NT2/D1 (cell line): ENCODE measurements at regions not wholly inside any gene's neighbourhood (a gene's known extent, or its start where the extent isn't known, plus 50 kb on each side); places are given as distances from the start of the nearest gene placed in this dataset.

ENCODE experiments used
- DNase-seq: peaks from one replicate; pipeline ENCODE4 v3.0.0-alpha.2; 2011; ENCODE audit warnings: low read depth, low spot score
- H3K27me3 ChIP-seq: 2 replicates; pipeline ENCODE4 v1.6.0; 2011; ENCODE audit warnings: mild to moderate bottlenecking; ENCODE audit not compliant: insufficient read length, insufficient read depth
- H3K36me3 ChIP-seq: 2 replicates; pipeline ENCODE4 v1.6.1; 2011; ENCODE audit warnings: mild to moderate bottlenecking, low read length, mixed read lengths; ENCODE audit not compliant: insufficient read depth, insufficient read length
- H3K4me1 ChIP-seq: 2 replicates; pipeline ENCODE4 v1.5.1; 2011; ENCODE audit not compliant: insufficient read depth, insufficient read length
- H3K4me3 ChIP-seq: 2 replicates; pipeline ENCODE4 v1.5.1; 2011; ENCODE audit warnings: low read depth; ENCODE audit not compliant: insufficient read length
- H3K9ac ChIP-seq: 2 replicates; pipeline ENCODE4 v1.6.0; 2011; ENCODE audit warnings: low read depth; ENCODE audit not compliant: insufficient read length
- H3K9me3 ChIP-seq: 2 replicates; pipeline ENCODE4 v1.5.1; 2011; ENCODE audit warnings: mild to moderate bottlenecking, low read length; ENCODE audit not compliant: insufficient read depth
- SUZ12 ChIP-seq: IDR thresholded peaks from 2 replicates; pipeline ENCODE4 v1.6.1; 2011; ENCODE audit not compliant: insufficient read length, insufficient read depth; ENCODE audit errors: extremely low read depth
- YY1 ChIP-seq: IDR thresholded peaks from 2 replicates; pipeline ENCODE4 v1.6.1; 2011; ENCODE audit not compliant: insufficient read length, insufficient read depth
- ZNF274 ChIP-seq: IDR thresholded peaks from 2 replicates; pipeline ENCODE4 v1.6.1; 2011; ENCODE audit warnings: mild to moderate bottlenecking, low read depth, low read length

- Histone ChIP-seq H3K9ac (no peak overlapping the region), H3K27me3 (no peaks in the 10 kb centered on the region), H3K4me3 (no peak overlapping the region), H3K9me3 (peaks cover 6% of the 10 kb centered on the region; the same call in 1 of the 2 replicates), H3K36me3 (no peaks in the 10 kb centered on the region), H3K4me1 (no peaks in the 10 kb centered on the region)
- DNase-seq = no peak
- TF ChIP-seq SUZ12 (no peak), ZNF274 (no peak), YY1 (no peak)
These were observed 431.2 kb downstream of the TNS3 start for GRCh38 chr7:47150497-47151260.

- DNase-seq = no peak
- Histone ChIP-seq H3K36me3 (no peaks in the 10 kb centered on the region), H3K27me3 (no peaks in the 10 kb centered on the region), H3K9me3 (peaks cover 6% of the 10 kb centered on the region; the same call in 1 of the 2 replicates), H3K4me1 (no peaks in the 10 kb centered on the region), H3K4me3 (no peak overlapping the region), H3K9ac (no peak overlapping the region)
- TF ChIP-seq SUZ12 (no peak), ZNF274 (no peak), YY1 (no peak)
These were observed 431.9 kb downstream of the TNS3 start for GRCh38 chr7:47149971-47150370.

GRCh38 chr7:47149208-47149839 is 432.6 kb downstream of the TNS3 start:
- TF ChIP-seq YY1 (no peak), ZNF274 (no peak), SUZ12 (no peak)
- Histone ChIP-seq H3K9me3 (peaks cover 6% of the 10 kb centered on the region; the same call in 1 of the 2 replicates), H3K27me3 (no peaks in the 10 kb centered on the region), H3K4me3 (no peak overlapping the region), H3K36me3 (no peaks in the 10 kb centered on the region), H3K4me1 (no peaks in the 10 kb centered on the region), H3K9ac (no peak overlapping the region)
- DNase-seq = no peak

DNA sequence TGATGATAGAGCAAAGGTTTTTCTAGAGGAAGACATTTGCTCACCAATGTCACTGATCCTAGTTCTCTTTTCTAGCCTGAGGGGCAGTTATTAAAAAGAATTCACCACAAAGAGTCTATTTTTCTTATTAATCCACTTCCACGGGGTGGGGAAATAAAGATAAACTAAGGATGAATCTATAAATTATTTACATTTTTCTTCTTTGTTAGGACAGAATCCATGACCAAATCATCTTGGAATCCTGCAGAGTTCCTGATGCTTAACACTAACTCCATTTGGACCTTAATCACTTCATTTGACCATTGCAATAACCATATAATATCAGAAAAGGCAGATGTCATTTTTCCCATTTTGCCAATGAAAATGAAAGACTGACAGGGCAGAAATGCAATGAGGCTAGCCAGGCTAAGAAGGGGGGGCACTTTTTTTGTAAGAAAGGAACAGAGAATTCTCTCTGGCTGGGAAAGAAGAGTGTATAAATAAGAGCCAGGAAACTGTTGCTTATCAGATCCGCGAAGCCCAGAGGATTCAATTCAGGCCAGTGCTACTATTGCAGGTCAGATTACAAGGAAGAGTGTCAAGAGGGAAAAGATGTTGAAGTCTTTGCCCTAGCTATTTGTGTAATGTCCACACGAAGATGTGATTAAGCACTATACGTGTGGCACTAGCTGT is 433.2 kb downstream of the TNS3 start:
- no peak for TF ChIP-seq ZNF274
- Histone ChIP-seq H3K36me3 (no peaks in the 10 kb centered on the region), H3K9ac (no peak overlapping the region), H3K9me3 (peaks cover 6% of the 10 kb centered on the region; the same call in 1 of the 2 replicates), H3K27me3 (no peaks in the 10 kb centered on the region), H3K4me3 (no peak overlapping the region), H3K4me1 (no peaks in the 10 kb centered on the region)
- DNase-seq = no peak

DNA sequence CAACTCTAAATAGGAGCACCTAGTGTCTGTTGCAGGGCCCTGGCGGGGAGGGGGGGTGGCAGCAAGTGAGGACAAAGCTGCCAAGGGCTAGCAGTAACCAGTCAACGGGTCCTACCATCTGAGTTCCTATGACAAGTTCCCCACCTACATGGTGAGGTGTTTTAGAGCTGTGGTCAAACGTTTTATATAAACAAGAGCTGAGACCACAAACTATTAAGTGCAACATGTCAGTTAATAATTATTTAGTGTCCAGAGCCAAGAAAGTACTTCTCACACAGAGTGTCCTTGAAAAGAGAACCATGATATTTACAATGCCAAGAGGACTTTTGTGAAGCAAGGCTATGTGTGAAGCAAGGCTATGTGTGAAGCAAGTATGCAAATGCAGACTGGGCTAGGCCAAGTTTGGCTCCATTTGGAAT is 434.7 kb downstream of the TNS3 start:
- H3K4me1 ChIP-seq = no peaks in the 10 kb centered on the region
- TF ChIP-seq ZNF274 (no peak), SUZ12 (no peak), YY1 (no peak)
- no peak for DNase-seq
- H3K4me3 ChIP-seq = no peak overlapping the region
- peaks cover 6% of the 10 kb centered on the region; the same call in 1 of the 2 replicates for H3K9me3 ChIP-seq
- no peaks in the 10 kb centered on the region for H3K27me3 ChIP-seq
- no peaks in the 10 kb centered on the region for H3K36me3 ChIP-seq
- no peak overlapping the region for H3K9ac ChIP-seq

GRCh38 chr7:47145982-47146381 is 435.9 kb downstream of the TNS3 start:
- no peak overlapping the region for H3K9ac ChIP-seq
- TF ChIP-seq YY1 = no peak
- DNase-seq = no peak

DNA sequence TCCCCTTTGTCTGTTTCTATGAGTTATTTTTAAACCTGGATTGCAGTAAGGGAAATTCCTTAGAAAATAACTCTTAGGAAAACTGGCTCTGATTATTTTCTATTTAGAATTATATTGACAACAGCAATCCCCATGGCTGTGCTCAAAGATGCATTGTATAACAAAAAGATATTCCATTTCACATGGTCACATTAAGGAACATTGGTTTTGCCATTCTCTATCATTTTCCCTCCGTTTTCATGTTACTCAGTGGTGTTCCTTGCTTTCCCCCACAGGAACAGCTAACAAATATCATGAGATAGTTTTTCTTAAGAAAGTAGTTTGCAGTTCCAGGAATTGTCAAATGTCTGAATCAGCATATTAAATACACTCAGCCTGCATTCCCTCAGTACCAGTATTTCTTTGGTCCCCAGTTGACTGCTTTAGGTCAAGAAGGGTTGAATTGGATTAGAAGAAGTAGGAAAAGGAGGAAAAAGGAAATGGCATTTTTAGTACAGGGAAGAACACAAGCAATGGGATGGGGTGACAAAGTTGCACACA is 436.7 kb downstream of the TNS3 start:
- no peak for TF ChIP-seq ZNF274
- no peak for TF ChIP-seq YY1
- TF ChIP-seq SUZ12 = no peak
- Histone ChIP-seq H3K9ac (no peak overlapping the region), H3K4me3 (no peak overlapping the region), H3K36me3 (no peaks in the 10 kb centered on the region), H3K9me3 (no peaks in the 10 kb centered on the region), H3K4me1 (no peaks in the 10 kb centered on the region), H3K27me3 (no peaks in the 10 kb centered on the region)
- no peak for DNase-seq

More at GRCh38 chr7:47145982-47146381, 435.9 kb downstream of the TNS3 start:
- Histone ChIP-seq H3K27me3 (no peaks in the 10 kb centered on the region), H3K9me3 (peaks cover 5% of the 10 kb centered on the region; the same call in 1 of the 2 replicates), H3K4me3 (no peak overlapping the region), H3K4me1 (no peaks in the 10 kb centered on the region), H3K36me3 (no peaks in the 10 kb centered on the region)
